K562 (cell line): ENCODE measurements at regions not wholly inside any gene's neighbourhood (a gene's known extent, or its start where the extent isn't known, plus 50 kb on each side); places are given as distances from the start of the nearest gene placed in this dataset.

Source experiments
- ATAC-seq: fragments of 200-7000 bp; cut with Tn5 transposase; 3 replicates; pipeline ENCODE4 v1.9.1; 2020; ENCODE audit warnings: moderate library complexity
- BruUV-seq: library from RNA; stranded (reverse); fragments of 400-500 nt; replicated peaks from 2 replicates; lab custom pipeline; 2021; lab: Mats Ljungman, UMichigan
- CTCF ChIA-PET: fragments of 300-600 bp; formaldehyde crosslinking; extraction: SDS; loops from one replicate; lab custom pipeline; 2021; ENCODE audit warnings: low intra/inter-chr PET ratio; lab: Yijun Ruan, JAX
- POLR2A ChIA-PET: fragments of 300-600, 350-650 bp; sonication (Branson Sonifier 250); formaldehyde crosslinking; extraction: SDS; loops from one replicate; lab custom pipeline; 2021; ENCODE audit warnings: antibody characterized with exemption, inconsistent platforms; lab: Yijun Ruan, JAX
- DNase-seq, 4 experiments: peaks; one replicate each; pipeline versions ENCODE4 v3.0.0 to v3.0.0-alpha.2; 2011 to 2018; ENCODE audit warnings: low spot score in 3 of 4, mixed read lengths in 3 of 4; ENCODE audit errors: extremely low read depth in 1 of 4
- FAIRE-seq: peaks from 2 replicates; lab custom pipeline; 2011; peaks lifted over from hg19 to GRCh38; lab: Jason Lieb, UNC
- H2AFZ ChIP-seq: 2 replicates; pipeline ENCODE4 v1.6.0; 2011; ENCODE audit warnings: low read depth, low read length, control low read depth, inconsistent platforms
- H3K27ac ChIP-seq: fragments of 200-600 bp; 3 replicates; pipeline ENCODE4 v1.8.0; 2011; ENCODE audit warnings: low read depth, mild to moderate bottlenecking, control low read depth, inconsistent platforms, low read length, moderate library complexity, mixed read lengths; ENCODE audit errors: extremely low read depth
- H3K27me3 ChIP-seq, 2 experiments: fragments of 300-600 bp in 1 of 2; 2 replicates in 1 of 2; 3 replicates in 1 of 2; pipeline versions ENCODE4 v1.6.0 to v1.8.0; 2011; ENCODE audit warnings: inconsistent platforms in 2 of 2, low read length in 2 of 2, mild to moderate bottlenecking in 1 of 2, mixed read lengths in 1 of 2, moderate library complexity in 1 of 2; ENCODE audit not compliant: control insufficient read depth in 2 of 2, insufficient read depth in 2 of 2
- H3K36me3 ChIP-seq: fragments of 300-600 bp; 3 replicates; pipeline ENCODE4 v1.8.0; 2011; ENCODE audit warnings: mild to moderate bottlenecking, low read length, inconsistent platforms; ENCODE audit not compliant: control insufficient read depth, insufficient read depth
- H3K4me1 ChIP-seq, 2 experiments: fragments of 200-600 bp in 1 of 2; replicated peaks in 1 of 2; 2 replicates in 1 of 2; 3 replicates in 1 of 2; pipeline versions ENCODE4 v1.5.1 to v1.8.0; 2011; ENCODE audit warnings: inconsistent platforms in 2 of 2, low read length in 2 of 2, mild to moderate bottlenecking in 1 of 2, mixed read lengths in 1 of 2, moderate library complexity in 1 of 2; ENCODE audit not compliant: control insufficient read depth in 2 of 2, insufficient read depth in 2 of 2
- H3K4me2 ChIP-seq: 2 replicates; pipeline ENCODE4 v1.6.1; 2011; ENCODE audit warnings: low read length, control low read depth, inconsistent platforms, mixed read lengths; ENCODE audit not compliant: insufficient read depth
- H3K4me3 ChIP-seq: fragments of 200-600 bp; sonication (generic), shearing (Covaris generic); 2 replicates; pipeline ENCODE4 v1.5.1; 2016; ENCODE audit warnings: control low read depth, inconsistent platforms
- H3K79me2 ChIP-seq: fragments of 200-600 bp; 3 replicates; pipeline ENCODE4 v1.8.0; 2011; ENCODE audit warnings: low read length, inconsistent platforms; ENCODE audit not compliant: control insufficient read depth, insufficient read depth
- H3K9ac ChIP-seq, 2 experiments: 2 replicates each; pipeline versions ENCODE4 v1.6.0 to v1.6.1; 2011; ENCODE audit warnings: low read depth in 2 of 2, low read length in 2 of 2, control low read depth in 1 of 2, inconsistent platforms in 1 of 2, mild to moderate bottlenecking in 1 of 2, mixed read lengths in 1 of 2; ENCODE audit not compliant: insufficient read depth in 1 of 2
- H3K9me1 ChIP-seq: one replicate; pipeline ENCODE4 v1.6.0; 2011; ENCODE audit warnings: inconsistent platforms, mild to moderate bottlenecking, low read length, moderate library complexity; ENCODE audit not compliant: control insufficient read depth, insufficient read depth
- H3K9me3 ChIP-seq: replicated peaks from 2 replicates; pipeline ENCODE4 v1.5.1; 2011; ENCODE audit warnings: low read depth, low read length, inconsistent platforms; ENCODE audit not compliant: control insufficient read depth, insufficient read depth
- H4K20me1 ChIP-seq: replicated peaks from 2 replicates; pipeline ENCODE4 v1.6.1; 2011; ENCODE audit warnings: low read length, inconsistent platforms, mixed read lengths; ENCODE audit not compliant: control insufficient read depth, insufficient read depth
- ARID1B ChIP-seq: fragments of 450-650 bp; IDR thresholded peaks from 2 replicates; pipeline ENCODE4 v1.6.1; 2016; ENCODE audit warnings: antibody characterized with exemption, mild to moderate bottlenecking, inconsistent platforms
- CHCHD3 ChIP-seq: fragments of 250-450 bp; sonication (Bioruptor Pico); IDR thresholded peaks from 2 replicates; pipeline ENCODE4 v2.1.2; 2022; ENCODE audit warnings: mild to moderate bottlenecking
- EWSR1 ChIP-seq: fragments of 450-650 bp; IDR thresholded peaks from 2 replicates; pipeline ENCODE4 v1.6.1; 2018; ENCODE audit warnings: borderline replicate concordance, mild to moderate bottlenecking, low read depth, moderate library complexity; ENCODE audit not compliant: partially characterized antibody
- GMEB1 ChIP-seq: fragments of 250-450 bp; sonication (Bioruptor Pico); IDR thresholded peaks from 2 replicates; pipeline ENCODE4 v1.4.0; 2020; ENCODE audit warnings: mild to moderate bottlenecking
- HIVEP1 ChIP-seq: fragments of 250-450 bp; sonication (Bioruptor Pico); IDR thresholded peaks from 2 replicates; pipeline ENCODE4 v1.4.0; 2020; ENCODE audit warnings: mild to moderate bottlenecking
- JUN ChIP-seq, 2 experiments: sonication (generic) in 1 of 2; formaldehyde crosslinking in 1 of 2; IDR thresholded peaks; 2 replicates each; pipeline versions ENCODE4 v1.6.1 to v1.8.0; 2012 to 2022; ENCODE audit warnings: borderline replicate concordance in 2 of 2, mild to moderate bottlenecking in 2 of 2, improper control_type of control experiment in 1 of 2, low read depth in 1 of 2, low read length in 1 of 2, missing genetic modification reagents in 1 of 2
- MAFK ChIP-seq: IDR thresholded peaks from 2 replicates; pipeline ENCODE4 v1.6.1; 2011; ENCODE audit warnings: low read length, improper control_type of control experiment
- MEF2A ChIP-seq: IDR thresholded peaks from 2 replicates; pipeline ENCODE4 v1.6.1; 2011; ENCODE audit warnings: low read depth, mild to moderate bottlenecking, low read length, moderate library complexity; ENCODE audit not compliant: control insufficient read depth
- NCOA1 ChIP-seq: fragments of 450-650 bp; IDR thresholded peaks from 2 replicates; pipeline ENCODE4 v1.6.1; 2016; ENCODE audit warnings: low read depth
- NCOA2 ChIP-seq, 2 experiments: fragments of 450-650 bp; IDR thresholded peaks; 2 replicates each; pipeline ENCODE4 v1.6.1; 2018; ENCODE audit warnings: mild to moderate bottlenecking in 2 of 2, moderate library complexity in 1 of 2; ENCODE audit not compliant: partially characterized antibody in 2 of 2
- RBM25 ChIP-seq: fragments of 200-400 bp; formaldehyde crosslinking; IDR thresholded peaks from 2 replicates; pipeline ENCODE4 v1.6.1; 2018; ENCODE audit warnings: low read length, low read depth, moderate library complexity; ENCODE audit not compliant: severe bottlenecking
- TARDBP ChIP-seq: fragments of 450-650 bp; IDR thresholded peaks from 2 replicates; pipeline ENCODE4 v1.6.1; 2016
- TEAD1 ChIP-seq, 2 experiments: fragments of 450-650 bp in 1 of 2; sonication (generic) in 1 of 2; formaldehyde crosslinking; IDR thresholded peaks; 2 replicates each; pipeline versions ENCODE4 v1.4.0 to v1.8.0; 2020 to 2022; ENCODE audit warnings: mild to moderate bottlenecking in 2 of 2, missing genetic modification reagents in 1 of 2
- ZBTB11 ChIP-seq, 3 experiments: fragments of 200-800 bp in 1 of 3; fragments of 250-450 bp in 1 of 3; fragments of 450-650 bp in 1 of 3; sonication (Bioruptor Pico) in 1 of 3; sonication (Bioruptor generic) in 1 of 3; formaldehyde crosslinking in 1 of 3; IDR thresholded peaks; 2 replicates each; pipeline versions ENCODE4 v1.6.1 to v1.8.0; 2016 to 2022; ENCODE audit warnings: mild to moderate bottlenecking in 2 of 3, missing genetic modification characterization in 2 of 3, missing compliant biosample characterization in 1 of 3, moderate library complexity in 1 of 3
- ZNF764 ChIP-seq: fragments of 250-450 bp; sonication (Bioruptor Pico); IDR thresholded peaks from 2 replicates; pipeline ENCODE4 v1.4.0; 2020; ENCODE audit warnings: low read depth, mild to moderate bottlenecking, moderate library complexity
- WGBS: fragments of 100-300 bp; shearing (Covaris generic); methylation state at CpG from one replicate; pipeline ENCODE4 v1.1.6; 2016; ENCODE audit warnings: low coverage, mixed read lengths; ENCODE audit not compliant: insufficient coverage; ENCODE audit errors: missing lambda C conversion rate; 5-methylcytosine and 5-hydroxymethylcytosine counted together
- in situ Hi-C: fragments of 300-500 bp; cut with MboI; formaldehyde crosslinking; loops from 4 replicates; pipeline ENCODE4 v1.15.0; 2018; ENCODE audit warnings: inconsistent platforms, mixed read lengths
- intact Hi-C: fragments of 100-400 bp; cut with micrococcal nuclease; formaldehyde crosslinking; loops from 2 replicates; pipeline ENCODE4 v1.14.2; 2022

DNA sequence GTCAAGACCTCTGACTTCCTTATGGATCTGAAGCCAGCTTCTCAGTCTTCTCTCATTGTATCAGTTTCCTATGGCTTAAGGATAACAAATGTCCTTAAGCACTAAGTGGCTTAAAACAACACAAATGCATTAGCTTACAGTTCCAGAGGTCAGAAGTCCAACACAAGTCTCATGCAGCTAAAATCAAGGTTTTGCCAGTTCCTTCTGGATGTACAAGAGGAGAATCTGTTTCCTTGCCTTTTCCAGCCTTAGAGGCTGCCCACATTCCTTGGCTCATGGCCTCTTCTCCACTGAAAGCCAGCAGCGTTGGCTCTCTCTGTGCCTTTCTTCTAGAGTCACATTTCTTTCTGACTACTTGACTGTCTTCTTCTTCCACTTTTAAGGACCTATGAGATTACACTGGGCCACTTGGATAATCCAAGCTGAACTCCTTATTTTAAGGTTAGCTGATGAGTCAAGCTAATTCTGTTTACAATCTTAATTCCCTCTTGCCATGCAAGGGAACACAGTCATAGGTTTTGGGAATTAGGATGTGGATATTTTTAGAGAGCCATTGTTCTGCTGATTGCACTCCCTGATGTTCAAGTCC, 179.0 kb downstream of the BCAS1 start:
- H3K36me3 ChIP-seq: no peaks in the 10 kb centered on the region
- no peak for FAIRE-seq
- H3K4me3 ChIP-seq: no peak overlapping the region
- TF ChIP-seq TARDBP: no peak
- TF ChIP-seq GMEB1: no peak
- no peak for TF ChIP-seq MAFK
- TF ChIP-seq ZBTB11 (CRISPR knock-in tag; IDR thresholded peaks at IDR 0.05): peak in 1 of 3 experiments; percentile 75; a peak in 2 of 6 replicates
- no peak for TF ChIP-seq MEF2A
- no peak for TF ChIP-seq NCOA2 (IDR thresholded peaks at IDR 0.05; ENCODE audit: partially characterized antibody in 2 of 2)
- TF ChIP-seq HIVEP1: no peak
- peak; percentile 14 for TF ChIP-seq RBM25
- no peak for TF ChIP-seq TEAD1 (CRISPR knock-in tag; IDR thresholded peaks at IDR 0.05)
- no peak for TF ChIP-seq CHCHD3 (CRISPR knock-in tag)
- TF ChIP-seq ZNF764 (CRISPR knock-in tag): no peak
- no peak for TF ChIP-seq JUN (IDR thresholded peaks at IDR 0.05; ENCODE audit: borderline replicate concordance, low read depth, low read length)
- TF ChIP-seq JUN (CRISPR knock-in tag; IDR thresholded peaks at IDR 0.05; ENCODE audit: borderline replicate concordance): no peak
- TF ChIP-seq NCOA1: no peak
- TF ChIP-seq ARID1B: no peak
- TF ChIP-seq EWSR1: peak; percentile 65
- H3K4me1 ChIP-seq: peaks cover 0 to 8% of the 10 kb centered on the region in 2 experiments; a peak in 2 of 5 replicates
- in situ Hi-C loops: no loop called here
- H3K9me1 ChIP-seq: no peaks in the 10 kb centered on the region
- ChIA-PET CTCF (no interaction called here), POLR2A (interaction anchor here (0.6 to 1.0 kb wide), 2 partner anchors 11 kb away, joined by 3 read pairs; no protein-coding TSS in a partner anchor)
- no peak overlapping the region for H3K27ac ChIP-seq
- H3K9ac ChIP-seq: no peak overlapping the region
- WGBS: 33% methylated on average over 1 of the region's 1 CpG
- intact Hi-C loops: no loop called here
- H3K79me2 ChIP-seq: no peaks in the 10 kb centered on the region
- H3K9me3 ChIP-seq: no peaks in the 10 kb centered on the region
- H4K20me1 ChIP-seq: no peaks in the 10 kb centered on the region
- no peak overlapping the region for H3K4me2 ChIP-seq
- H2AFZ ChIP-seq: no peak overlapping the region
- H3K27me3 ChIP-seq: no peaks in the 10 kb centered on the region
- no peak for ATAC-seq
- no peak for DNase-seq
- BruUV-seq: no TSS peak
